Adrenal gland (tissue), 5 donors: ENCODE measurements at regions not wholly inside any gene's neighbourhood (a gene's known extent, or its start where the extent isn't known, plus 50 kb on each side); places are given as distances from the start of the nearest gene placed in this dataset.

Experiments used
- POLR2A ChIP-seq, 2 donors: fragments of 450-650 bp; IDR thresholded peaks; one replicate each; pipeline ENCODE4 v1.6.1; 2017; ENCODE audit warnings: antibody characterized with exemption in 2 of 2, mild to moderate bottlenecking in 2 of 2, moderate library complexity in 1 of 2
- TF ChIP-seq, protein P1 (sequence below), 6 experiments: fragments of 450-650 bp in 4 of 6; fragments of 200-600 bp in 2 of 6; sonication (generic) in 1 of 6; IDR thresholded peaks; 1 replicate in 5 of 6; 2 replicates in 1 of 6; pipeline versions ENCODE4 v1.5.1 to v1.8.0; 2016 to 2021; ENCODE audit warnings: antibody characterized with exemption in 6 of 6, mild to moderate bottlenecking in 2 of 6, moderate library complexity in 1 of 6
- donor health status: DM: no; HTN: no; CAD: no.

DNA sequence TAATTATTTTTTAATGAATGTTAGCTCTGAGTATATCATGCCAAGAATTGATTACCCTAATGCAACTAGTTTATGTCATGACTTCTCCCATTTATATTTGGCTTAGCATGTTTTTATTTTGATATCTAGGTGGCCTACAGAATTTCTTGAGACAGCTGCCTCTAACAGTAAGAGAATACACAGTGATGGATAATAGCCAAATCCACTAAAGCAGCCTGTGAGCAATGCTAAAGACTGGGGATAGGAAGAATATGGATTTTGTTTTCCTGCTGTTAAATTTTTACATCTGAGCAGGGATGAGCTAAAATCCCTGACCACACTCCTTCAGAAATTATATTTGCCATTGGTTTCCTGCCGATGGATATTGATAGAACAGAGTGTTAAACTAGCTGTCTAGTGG, 149.3 kb upstream of the TGFBR2 start:
- TF ChIP-seq, protein P1, sequence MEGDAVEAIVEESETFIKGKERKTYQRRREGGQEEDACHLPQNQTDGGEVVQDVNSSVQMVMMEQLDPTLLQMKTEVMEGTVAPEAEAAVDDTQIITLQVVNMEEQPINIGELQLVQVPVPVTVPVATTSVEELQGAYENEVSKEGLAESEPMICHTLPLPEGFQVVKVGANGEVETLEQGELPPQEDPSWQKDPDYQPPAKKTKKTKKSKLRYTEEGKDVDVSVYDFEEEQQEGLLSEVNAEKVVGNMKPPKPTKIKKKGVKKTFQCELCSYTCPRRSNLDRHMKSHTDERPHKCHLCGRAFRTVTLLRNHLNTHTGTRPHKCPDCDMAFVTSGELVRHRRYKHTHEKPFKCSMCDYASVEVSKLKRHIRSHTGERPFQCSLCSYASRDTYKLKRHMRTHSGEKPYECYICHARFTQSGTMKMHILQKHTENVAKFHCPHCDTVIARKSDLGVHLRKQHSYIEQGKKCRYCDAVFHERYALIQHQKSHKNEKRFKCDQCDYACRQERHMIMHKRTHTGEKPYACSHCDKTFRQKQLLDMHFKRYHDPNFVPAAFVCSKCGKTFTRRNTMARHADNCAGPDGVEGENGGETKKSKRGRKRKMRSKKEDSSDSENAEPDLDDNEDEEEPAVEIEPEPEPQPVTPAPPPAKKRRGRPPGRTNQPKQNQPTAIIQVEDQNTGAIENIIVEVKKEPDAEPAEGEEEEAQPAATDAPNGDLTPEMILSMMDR (IDR thresholded peaks at IDR 0.05), result no peak
- no peak for TF ChIP-seq POLR2A (IDR thresholded peaks at IDR 0.05)
